ENCODE measurements at regions not wholly inside any gene's neighbourhood (a gene's known extent, or its start where the extent isn't known, plus 50 kb on each side); places are given as distances from the start of the nearest gene placed in this dataset.
A peak's percentile ranks its signal among the peaks of the same experiment; 100 is the strongest.

GRCh38 chr10:29199339-29199738, 89.5 kb upstream of the LYZL1 start:
- Histone ChIP-seq H3K27me3 (ENCODE audit: control insufficient read depth, insufficient read depth, low read length) (no peaks in the 10 kb centered on the region), H3K4me1 (ENCODE audit: control insufficient read depth, extremely low read depth, insufficient read depth, low read length) (no peaks in the 10 kb centered on the region), H2AFZ (ENCODE audit: low read length) (peak overlapping the region; percentile 39), H4K20me1 (ENCODE audit: control insufficient read depth, extremely low read depth, insufficient read depth, low read length) (no peaks in the 10 kb centered on the region), H3K9me3 (ENCODE audit: control insufficient read depth, insufficient read depth, low read depth, low read length) (no peaks in the 10 kb centered on the region), H3K9ac (ENCODE audit: insufficient read depth, low read length) (no peak overlapping the region), H3K4me3 (replicated peaks in 1 of 4; ENCODE audit: control extremely low read depth in 1 of 4, insufficient read depth in 1 of 4, low read depth in 3 of 4, low read length in 4 of 4) (no peak overlapping the region), H3K36me3 (ENCODE audit: control insufficient read depth, insufficient read depth, low read length) (no peaks in the 10 kb centered on the region), H3K27ac (ENCODE audit: insufficient read depth, low read length) (no peak overlapping the region), H3K79me2 (ENCODE audit: control insufficient read depth, insufficient read depth, low read length) (no peaks in the 10 kb centered on the region), H3K4me2 (ENCODE audit: extremely low read depth, insufficient read depth, low read length) (no peak overlapping the region)
- TF ChIP-seq EZH2 (IDR thresholded peaks at IDR 0.05; ENCODE audit: low read length, missing control alignments) (no peak), CTCF (conservative IDR thresholded peaks at IDR 0.05 in 1 of 2, IDR thresholded peaks at IDR 0.05 in 1 of 2; ENCODE audit: low read depth in 1 of 2, low read length in 2 of 2) (no peak)
- DNase-seq (ENCODE audit: low read depth in 2 of 2), result no peak

GRCh38 chr10:29199941-29200679, 88.8 kb upstream of the LYZL1 start:
- TF ChIP-seq CTCF (conservative IDR thresholded peaks at IDR 0.05 in 1 of 2, IDR thresholded peaks at IDR 0.05 in 1 of 2; ENCODE audit: low read depth in 1 of 2, low read length in 2 of 2) (no peak), EZH2 (IDR thresholded peaks at IDR 0.05; ENCODE audit: low read length, missing control alignments) (no peak)
- peak overlapping the region; percentile 78 for H2AFZ ChIP-seq (ENCODE audit: low read length)
- H3K9me3 ChIP-seq (ENCODE audit: control insufficient read depth, insufficient read depth, low read depth, low read length), result no peaks in the 10 kb centered on the region
- H3K27me3 ChIP-seq (ENCODE audit: control insufficient read depth, insufficient read depth, low read length), result no peaks in the 10 kb centered on the region
- peak overlapping the region; percentile 88 for H3K4me2 ChIP-seq (ENCODE audit: extremely low read depth, insufficient read depth, low read length)
- DNase-seq (ENCODE audit: low read depth in 2 of 2), result peak in 1 of 2 donors; percentile 19
- no peaks in the 10 kb centered on the region for H4K20me1 ChIP-seq (ENCODE audit: control insufficient read depth, extremely low read depth, insufficient read depth, low read length)
- no peaks in the 10 kb centered on the region for H3K79me2 ChIP-seq (ENCODE audit: control insufficient read depth, insufficient read depth, low read length)
- no peak overlapping the region for H3K9ac ChIP-seq (ENCODE audit: insufficient read depth, low read length)
- peak overlapping the region in 3 of 4 experiments; percentile 13 to 42 (median 31) for H3K4me3 ChIP-seq (replicated peaks in 1 of 4; ENCODE audit: control extremely low read depth in 1 of 4, insufficient read depth in 1 of 4, low read depth in 3 of 4, low read length in 4 of 4)
- H3K4me1 ChIP-seq (ENCODE audit: control insufficient read depth, extremely low read depth, insufficient read depth, low read length), result no peaks in the 10 kb centered on the region
- no peaks in the 10 kb centered on the region for H3K36me3 ChIP-seq (ENCODE audit: control insufficient read depth, insufficient read depth, low read length)
- no peak overlapping the region for H3K27ac ChIP-seq (ENCODE audit: insufficient read depth, low read length)

- no peak for DNase-seq (ENCODE audit: low read depth in 2 of 2)
- H4K20me1 ChIP-seq (ENCODE audit: control insufficient read depth, extremely low read depth, insufficient read depth, low read length), result no peaks in the 10 kb centered on the region
- no peaks in the 10 kb centered on the region for H3K9me3 ChIP-seq (ENCODE audit: control insufficient read depth, insufficient read depth, low read depth, low read length)
- no peaks in the 10 kb centered on the region for H3K4me1 ChIP-seq (ENCODE audit: control insufficient read depth, extremely low read depth, insufficient read depth, low read length)
- no peak overlapping the region for H3K4me2 ChIP-seq (ENCODE audit: extremely low read depth, insufficient read depth, low read length)
- H3K27ac ChIP-seq (ENCODE audit: insufficient read depth, low read length), result no peak overlapping the region
- no peak for TF ChIP-seq CTCF (conservative IDR thresholded peaks at IDR 0.05 in 1 of 2, IDR thresholded peaks at IDR 0.05 in 1 of 2; ENCODE audit: low read depth in 1 of 2, low read length in 2 of 2)
- TF ChIP-seq EZH2 (IDR thresholded peaks at IDR 0.05; ENCODE audit: low read length, missing control alignments), result no peak
- no peaks in the 10 kb centered on the region for H3K27me3 ChIP-seq (ENCODE audit: control insufficient read depth, insufficient read depth, low read length)
- H2AFZ ChIP-seq (ENCODE audit: low read length), result no peak overlapping the region
- no peak overlapping the region for H3K4me3 ChIP-seq (replicated peaks in 1 of 4; ENCODE audit: control extremely low read depth in 1 of 4, insufficient read depth in 1 of 4, low read depth in 3 of 4, low read length in 4 of 4)
- H3K9ac ChIP-seq (ENCODE audit: insufficient read depth, low read length), result no peak overlapping the region
- no peaks in the 10 kb centered on the region for H3K36me3 ChIP-seq (ENCODE audit: control insufficient read depth, insufficient read depth, low read length)
- H3K79me2 ChIP-seq (ENCODE audit: control insufficient read depth, insufficient read depth, low read length), result no peaks in the 10 kb centered on the region
Observed at GRCh38 chr10:29202386-29202940, 86.4 kb upstream of the LYZL1 start.

Data from fibroblast of lung (primary cell).